Activated CD4-positive, alpha-beta T cell treated with anti-CD3 and anti-CD28 coated beads, Interleukin-2, amount 10 ng/mL, durations not matched to agents 24 days and 14 days (primary cell): ENCODE measurements at regions not wholly inside any gene's neighbourhood (a gene's known extent, or its start where the extent isn't known, plus 50 kb on each side); places are given as distances from the start of the nearest gene placed in this dataset.

Source experiments
- DNase-seq: peaks from one replicate; pipeline ENCODE4 v3.0.0; 2022
- H3K27ac Mint-ChIP-seq: one replicate; pipeline ENCODE4 v1.8.0; 2022; ENCODE audit warnings: mild to moderate bottlenecking, mixed read lengths
- H3K27me3 Mint-ChIP-seq: one replicate; pipeline ENCODE4 v1.8.0; 2022; ENCODE audit warnings: mixed read lengths
- H3K36me3 Mint-ChIP-seq: one replicate; pipeline ENCODE4 v1.8.0; 2022; ENCODE audit warnings: low read depth, mild to moderate bottlenecking, mixed read lengths
- H3K4me1 Mint-ChIP-seq: one replicate; pipeline ENCODE4 v1.8.0; 2021; ENCODE audit warnings: mixed read lengths
- H3K4me3 Mint-ChIP-seq: one replicate; pipeline ENCODE4 v1.8.0; 2022; ENCODE audit warnings: mild to moderate bottlenecking, moderate library complexity, mixed read lengths
- H3K9me3 Mint-ChIP-seq: one replicate; pipeline ENCODE4 v1.8.0; 2021; ENCODE audit warnings: mixed read lengths
- intact Hi-C: fragments of 100-400 bp; cut with micrococcal nuclease; formaldehyde crosslinking; loops from one replicate; pipeline ENCODE4 v1.15.1; 2023

- Mint-ChIP-seq H3K27me3 (no peaks in the 10 kb centered on the region), H3K36me3 (peaks cover 1% of the 10 kb centered on the region), H3K9me3 (no peaks in the 10 kb centered on the region), H3K27ac (no peak overlapping the region), H3K4me1 (no peaks in the 10 kb centered on the region), H3K4me3 (no peak overlapping the region)
- intact Hi-C loops: no loop called here
- no peak for DNase-seq
Measured at GRCh38 chr22:49629261-49629570, 198.5 kb downstream of the BRD1 start.

GRCh38 chr22:49628391-49629260, 199.0 kb downstream of the BRD1 start:
- peaks cover 1% of the 10 kb centered on the region for H3K36me3 Mint-ChIP-seq
- no peak overlapping the region for H3K4me3 Mint-ChIP-seq
- H3K27ac Mint-ChIP-seq: no peak overlapping the region
- intact Hi-C loops: no loop called here
- no peaks in the 10 kb centered on the region for H3K4me1 Mint-ChIP-seq
- DNase-seq: no peak
- no peaks in the 10 kb centered on the region for H3K27me3 Mint-ChIP-seq
- H3K9me3 Mint-ChIP-seq: no peaks in the 10 kb centered on the region

- H3K4me3 Mint-ChIP-seq: no peak overlapping the region
- H3K36me3 Mint-ChIP-seq: peaks cover 1% of the 10 kb centered on the region
- DNase-seq: no peak
- H3K27ac Mint-ChIP-seq: no peak overlapping the region
- H3K4me1 Mint-ChIP-seq: no peaks in the 10 kb centered on the region
- no peaks in the 10 kb centered on the region for H3K9me3 Mint-ChIP-seq
- H3K27me3 Mint-ChIP-seq: no peaks in the 10 kb centered on the region
- intact Hi-C loops: no loop called here
Measured at GRCh38 chr22:49627217-49628181, 200.2 kb downstream of the BRD1 start.

GRCh38 chr22:49626361-49627216, 201.1 kb downstream of the BRD1 start:
- Mint-ChIP-seq H3K9me3 (no peaks in the 10 kb centered on the region), H3K36me3 (no peaks in the 10 kb centered on the region), H3K27me3 (no peaks in the 10 kb centered on the region), H3K4me3 (no peak overlapping the region), H3K4me1 (no peaks in the 10 kb centered on the region), H3K27ac (no peak overlapping the region)
- intact Hi-C loops: no loop called here
- DNase-seq: no peak

GRCh38 chr22:49624421-49625177, 203.1 kb downstream of the BRD1 start:
- no peaks in the 10 kb centered on the region for H3K27me3 Mint-ChIP-seq
- H3K9me3 Mint-ChIP-seq: no peaks in the 10 kb centered on the region
- DNase-seq: no peak
- intact Hi-C loops: no loop called here
- no peaks in the 10 kb centered on the region for H3K4me1 Mint-ChIP-seq
- no peak overlapping the region for H3K4me3 Mint-ChIP-seq
- peaks cover 1% of the 10 kb centered on the region for H3K36me3 Mint-ChIP-seq
- no peak overlapping the region for H3K27ac Mint-ChIP-seq

- intact Hi-C loops: no loop called here
- no peak for DNase-seq
- Mint-ChIP-seq H3K27ac (no peak overlapping the region), H3K9me3 (no peaks in the 10 kb centered on the region), H3K27me3 (no peaks in the 10 kb centered on the region), H3K4me3 (no peak overlapping the region), H3K4me1 (no peaks in the 10 kb centered on the region), H3K36me3 (peaks cover 1% of the 10 kb centered on the region)
Measured at GRCh38 chr22:49623715-49624114, 204.0 kb downstream of the BRD1 start.

- H3K27me3 Mint-ChIP-seq: no peaks in the 10 kb centered on the region
- H3K4me1 Mint-ChIP-seq: no peaks in the 10 kb centered on the region
- intact Hi-C loops: no loop called here
- no peak for DNase-seq
- H3K27ac Mint-ChIP-seq: no peak overlapping the region
- no peaks in the 10 kb centered on the region for H3K9me3 Mint-ChIP-seq
- H3K4me3 Mint-ChIP-seq: no peak overlapping the region
- peaks cover 1% of the 10 kb centered on the region for H3K36me3 Mint-ChIP-seq
Measured at GRCh38 chr22:49623176-49623575, 204.5 kb downstream of the BRD1 start.

- peaks cover 1% of the 10 kb centered on the region for H3K36me3 Mint-ChIP-seq
- no peak for DNase-seq
- no peak overlapping the region for H3K4me3 Mint-ChIP-seq
- no peaks in the 10 kb centered on the region for H3K9me3 Mint-ChIP-seq
- intact Hi-C loops: no loop called here
- H3K27ac Mint-ChIP-seq: no peak overlapping the region
- no peaks in the 10 kb centered on the region for H3K27me3 Mint-ChIP-seq
- H3K4me1 Mint-ChIP-seq: no peaks in the 10 kb centered on the region
Measured at GRCh38 chr22:49622241-49623105, 205.2 kb downstream of the BRD1 start.

GRCh38 chr22:49621601-49622210, 206.0 kb downstream of the BRD1 start:
- no peak for DNase-seq
- H3K36me3 Mint-ChIP-seq: peaks cover 1% of the 10 kb centered on the region

GRCh38 chr22:49620666-49621065, 207.0 kb downstream of the BRD1 start:
- Mint-ChIP-seq H3K4me3 (no peak overlapping the region), H3K36me3 (peaks cover 4% of the 10 kb centered on the region), H3K4me1 (no peaks in the 10 kb centered on the region), H3K27me3 (no peaks in the 10 kb centered on the region), H3K9me3 (no peaks in the 10 kb centered on the region), H3K27ac (no peak overlapping the region)
- no peak for DNase-seq
- intact Hi-C loops: no loop called here

More at GRCh38 chr22:49621601-49622210, 206.0 kb downstream of the BRD1 start:
- Mint-ChIP-seq H3K4me3 (no peak overlapping the region), H3K4me1 (no peaks in the 10 kb centered on the region), H3K27ac (no peak overlapping the region), H3K27me3 (no peaks in the 10 kb centered on the region), H3K9me3 (no peaks in the 10 kb centered on the region)
- intact Hi-C loops: no loop called here

- no peaks in the 10 kb centered on the region for H3K4me1 Mint-ChIP-seq
- no peak for DNase-seq
- H3K4me3 Mint-ChIP-seq: no peak overlapping the region
- intact Hi-C loops: no loop called here
- no peaks in the 10 kb centered on the region for H3K27me3 Mint-ChIP-seq
- H3K9me3 Mint-ChIP-seq: no peaks in the 10 kb centered on the region
- H3K27ac Mint-ChIP-seq: no peak overlapping the region
- H3K36me3 Mint-ChIP-seq: peaks cover 4% of the 10 kb centered on the region
Measured at GRCh38 chr22:49620003-49620556, 207.6 kb downstream of the BRD1 start.

GRCh38 chr22:49619301-49619700, 208.4 kb downstream of the BRD1 start:
- Mint-ChIP-seq H3K4me1 (no peaks in the 10 kb centered on the region), H3K36me3 (peaks cover 6% of the 10 kb centered on the region), H3K27ac (no peak overlapping the region), H3K9me3 (no peaks in the 10 kb centered on the region), H3K27me3 (no peaks in the 10 kb centered on the region), H3K4me3 (no peak overlapping the region)
- intact Hi-C loops: no loop called here
- DNase-seq: no peak
